NCI-H1694 (cell line): ENCODE measurements at regions not wholly inside any gene's neighbourhood (a gene's known extent, or its start where the extent isn't known, plus 50 kb on each side); places are given as distances from the start of the nearest gene placed in this dataset.
"Not testable (repeated sequence)": the region's sequence is repeated elsewhere in the genome, so short reads cannot be mapped to it uniquely, and the experiment has no call there.

Source experiments
- DNase-seq: peaks from one replicate; lab custom pipeline; 2025; lab: John Stamatoyannopoulos, UW

GRCh38 chr3:153370680-153371079 lies 208.7 kb downstream of the RAP2B start:
- no peak for DNase-seq

- DNase-seq, result no peak
These were observed 210.3 kb downstream of the RAP2B start for GRCh38 chr3:153372326-153372725.

DNA sequence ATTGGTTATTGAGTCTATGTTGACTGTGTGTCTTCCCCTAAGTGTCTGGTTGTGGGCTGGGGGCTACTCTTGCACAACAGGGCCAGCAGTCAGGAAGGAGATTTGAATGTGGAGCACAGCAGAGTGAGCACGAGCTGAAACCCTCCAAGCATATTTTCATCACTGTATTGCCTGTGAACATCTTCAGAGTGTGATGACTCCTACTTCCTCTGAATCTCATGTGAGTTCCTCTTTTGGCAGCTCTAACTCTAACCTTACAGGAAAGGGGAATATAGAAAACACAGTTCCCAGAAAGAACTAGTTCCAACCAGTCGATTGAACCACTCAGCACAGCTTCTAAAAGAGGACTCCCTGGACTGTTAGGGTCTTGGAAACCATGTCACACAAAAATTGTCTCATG lies 211.6 kb downstream of the RAP2B start:
- no peak for DNase-seq

GRCh38 chr3:153378366-153378765 lies 216.3 kb downstream of the RAP2B start:
- not testable (repeated sequence) for DNase-seq

DNA sequence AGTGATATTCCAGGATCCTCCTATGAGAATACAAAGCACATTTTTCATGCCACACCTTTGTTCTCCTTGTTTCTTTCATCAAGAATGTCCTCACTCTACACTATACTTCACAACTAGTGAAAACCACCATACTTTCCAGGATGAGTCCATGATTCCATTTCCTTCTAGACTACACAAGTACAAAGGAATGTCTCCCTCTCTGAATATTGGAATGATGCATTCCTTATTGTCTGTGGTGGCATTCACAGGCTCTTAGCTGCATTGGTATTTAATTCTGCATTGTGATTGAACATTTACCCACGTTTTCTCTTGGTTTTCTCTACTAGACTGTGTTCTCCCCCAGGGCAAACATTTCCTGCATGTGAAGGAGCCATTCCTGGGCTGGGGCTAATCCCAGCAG lies 217.5 kb downstream of the RAP2B start:
- no peak for DNase-seq

DNA sequence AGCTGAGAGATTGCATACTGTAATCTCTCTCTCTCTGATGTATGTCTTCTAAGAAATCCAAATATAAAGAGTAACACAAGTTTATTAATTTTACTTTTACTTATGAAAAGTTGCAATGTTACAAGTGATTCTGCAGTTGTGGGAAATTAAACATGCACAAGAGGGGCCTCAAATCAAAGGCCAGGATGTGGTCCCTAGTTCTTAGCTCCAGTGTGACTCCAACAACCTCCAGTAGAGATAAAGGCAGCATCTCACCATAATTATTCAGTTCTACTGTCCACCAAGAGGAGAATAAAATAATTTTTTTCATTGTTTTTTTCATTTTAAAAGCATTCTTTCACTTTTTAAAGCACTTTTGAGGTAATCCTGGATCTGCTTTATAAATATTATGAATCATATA lies 223.3 kb downstream of the RAP2B start:
- no peak for DNase-seq

DNA sequence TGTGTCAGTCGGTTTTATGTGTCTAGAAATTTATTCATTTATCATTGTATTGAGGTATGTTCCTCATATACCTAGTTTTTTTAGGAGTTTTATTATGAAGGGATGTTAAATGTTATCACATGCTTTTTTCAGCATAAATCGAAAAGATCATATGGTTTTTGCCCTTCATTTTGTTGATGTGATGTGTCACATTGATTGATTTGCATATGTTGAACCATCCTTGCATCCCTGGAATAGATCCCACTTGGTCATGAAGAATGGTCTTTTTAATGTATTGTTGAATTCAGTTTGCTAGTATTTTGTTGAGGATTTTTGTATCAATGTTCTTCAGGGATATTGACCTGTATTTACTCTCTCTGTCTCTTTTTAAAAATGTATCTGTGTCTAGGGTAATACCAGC lies 230.3 kb downstream of the RAP2B start:
- DNase-seq, result no peak

DNA sequence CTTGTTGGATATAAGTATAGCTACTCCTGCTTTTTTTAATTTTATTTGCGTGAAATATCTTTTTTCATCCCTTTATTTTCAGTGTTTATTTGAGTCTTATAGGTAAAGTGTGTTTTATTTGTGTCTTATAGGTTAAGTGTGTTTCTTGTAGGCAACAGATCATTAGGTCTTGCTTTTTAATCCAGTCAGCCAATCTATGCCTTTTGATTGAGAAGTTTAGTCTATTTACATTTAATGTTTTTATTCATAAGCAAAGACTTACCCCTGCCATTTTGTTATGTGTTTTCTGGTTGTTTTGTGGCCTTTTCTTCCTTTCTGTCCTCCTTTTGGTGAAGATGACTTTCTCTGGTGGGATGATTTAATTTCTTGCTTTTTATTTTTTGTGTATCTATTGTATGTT lies 232.0 kb downstream of the RAP2B start:
- no peak for DNase-seq

DNA sequence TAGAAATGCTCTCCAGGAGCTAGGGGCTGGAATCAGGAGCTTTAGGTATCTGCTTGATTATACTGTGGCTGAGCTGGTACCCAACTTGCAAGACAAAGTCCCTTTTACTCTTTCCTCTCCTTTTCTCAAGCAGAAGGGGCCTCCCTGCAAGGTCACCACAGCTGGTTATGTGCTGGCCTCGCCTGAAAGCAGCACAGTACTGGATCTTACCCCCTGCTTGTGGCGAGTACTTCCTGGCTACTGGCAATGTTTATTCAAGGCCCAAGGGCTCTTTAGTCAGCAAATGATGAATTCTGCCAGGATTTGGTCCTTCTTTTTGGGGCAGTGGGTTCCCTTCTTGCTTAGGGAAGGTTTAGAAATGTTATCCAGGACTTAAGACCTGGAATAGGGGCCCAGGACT lies 234.6 kb downstream of the RAP2B start:
- no peak for DNase-seq

GRCh38 chr3:153397794-153398193 lies 235.8 kb downstream of the RAP2B start:
- no peak for DNase-seq

- no peak for DNase-seq
These were observed 237.6 kb downstream of the RAP2B start for GRCh38 chr3:153399636-153400035.

DNA sequence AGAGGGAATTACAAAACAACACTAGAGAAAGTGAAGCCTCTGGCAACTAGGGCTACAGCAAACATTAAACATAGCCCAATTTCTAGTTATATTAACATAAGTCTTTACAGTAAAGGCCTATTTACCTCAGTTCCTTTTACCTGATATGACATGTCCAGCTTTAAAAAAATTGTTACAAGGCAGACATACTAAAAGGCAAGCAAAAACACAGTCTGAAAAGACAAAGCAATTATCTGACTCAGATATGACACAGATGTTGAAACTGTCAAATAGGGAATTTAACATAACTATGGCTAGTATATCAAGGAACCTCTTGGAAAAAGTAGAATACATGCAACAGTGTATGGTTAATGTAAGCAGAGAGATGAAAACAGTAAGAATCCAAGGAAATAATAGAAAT lies 238.6 kb downstream of the RAP2B start:
- DNase-seq, result no peak

- DNase-seq, result no peak
These were observed 242.1 kb downstream of the RAP2B start for GRCh38 chr3:153404157-153404556.

DNA sequence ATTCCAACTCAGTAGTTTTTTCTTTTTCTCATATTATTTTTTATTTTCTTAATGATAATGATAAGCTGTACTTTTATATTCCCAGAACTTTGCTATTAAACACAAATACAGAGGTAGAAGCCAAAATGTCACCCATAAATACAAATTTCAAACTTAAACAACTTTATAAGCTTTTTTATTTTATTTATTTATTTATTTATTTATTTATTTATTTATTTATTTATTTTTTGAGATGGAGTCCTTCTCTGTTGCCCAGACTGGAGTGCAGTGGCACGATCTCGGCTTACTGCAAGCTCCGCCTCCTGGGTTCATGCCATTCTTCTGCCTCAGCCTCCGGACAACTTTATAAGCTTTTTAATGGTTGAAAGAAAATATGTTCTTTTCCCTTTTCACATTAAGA lies 243.3 kb downstream of the RAP2B start:
- not testable (repeated sequence) for DNase-seq

- DNase-seq, result no peak
These were observed 248.5 kb downstream of the RAP2B start for GRCh38 chr3:153410517-153410916.

DNA sequence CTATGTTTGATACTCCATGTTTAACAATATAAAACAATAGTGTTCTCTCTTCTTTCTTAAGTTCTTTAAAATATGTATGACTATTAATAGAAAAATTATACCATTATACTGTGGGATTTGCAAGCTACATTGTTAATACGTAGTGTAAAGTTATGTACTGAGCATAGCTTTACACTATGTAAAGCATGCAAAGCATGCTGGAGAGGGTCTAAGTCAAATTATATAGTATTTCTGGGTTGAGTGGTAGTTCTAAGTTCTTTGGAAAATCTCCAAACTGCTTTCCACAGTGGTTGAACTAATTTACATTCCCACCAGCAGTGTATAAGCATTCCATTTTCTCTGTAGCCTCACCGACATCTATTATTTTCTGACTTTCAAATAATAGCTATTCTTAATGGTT lies 253.0 kb downstream of the RAP2B start:
- no peak for DNase-seq

- no peak for DNase-seq
These were observed 260.3 kb downstream of the RAP2B start for GRCh38 chr3:153422314-153422713.

DNA sequence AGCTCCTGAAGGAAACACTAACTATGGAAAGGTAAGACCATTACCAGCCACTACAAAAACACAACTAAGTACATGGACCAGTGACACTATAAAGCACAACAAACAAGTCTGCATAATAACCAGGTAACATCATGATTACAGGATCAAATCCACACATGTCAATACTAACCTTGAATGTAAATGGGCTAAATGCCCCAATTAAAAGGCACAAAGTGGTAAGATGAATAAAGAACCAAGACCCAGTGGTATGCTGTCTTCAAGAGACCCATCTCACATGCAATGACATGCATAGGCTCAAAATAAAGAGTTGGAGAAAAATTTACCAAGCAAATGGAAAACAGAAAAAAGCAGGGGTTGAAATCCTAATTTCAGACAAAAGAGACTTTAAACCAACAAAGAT lies 261.8 kb downstream of the RAP2B start:
- DNase-seq, result not testable (repeated sequence)

DNA sequence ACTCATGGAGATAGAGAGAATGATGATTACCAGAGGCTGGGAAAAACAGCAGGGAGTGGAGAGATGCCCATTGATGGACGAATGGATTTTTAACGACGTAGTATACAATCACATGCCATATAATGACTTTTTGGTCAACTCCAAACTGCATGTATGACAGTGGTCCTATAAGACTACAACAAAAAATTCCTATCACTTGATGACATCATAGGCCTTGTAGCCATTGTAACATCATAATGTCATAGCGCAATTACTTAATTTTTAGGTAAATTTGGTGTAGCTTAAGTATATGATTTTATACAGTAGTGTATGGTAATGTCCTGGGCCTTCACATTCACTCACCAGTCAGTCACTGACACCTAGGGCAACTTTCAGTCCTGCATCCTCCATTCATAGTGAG lies 264.3 kb downstream of the RAP2B start:
- no peak for DNase-seq

- no peak for DNase-seq
These were observed 264.8 kb downstream of the RAP2B start for GRCh38 chr3:153426803-153427202.

- no peak for DNase-seq
These were observed 267.8 kb downstream of the RAP2B start for GRCh38 chr3:153429821-153430220.

GRCh38 chr3:153431076-153431475 lies 269.1 kb downstream of the RAP2B start:
- no peak for DNase-seq

DNA sequence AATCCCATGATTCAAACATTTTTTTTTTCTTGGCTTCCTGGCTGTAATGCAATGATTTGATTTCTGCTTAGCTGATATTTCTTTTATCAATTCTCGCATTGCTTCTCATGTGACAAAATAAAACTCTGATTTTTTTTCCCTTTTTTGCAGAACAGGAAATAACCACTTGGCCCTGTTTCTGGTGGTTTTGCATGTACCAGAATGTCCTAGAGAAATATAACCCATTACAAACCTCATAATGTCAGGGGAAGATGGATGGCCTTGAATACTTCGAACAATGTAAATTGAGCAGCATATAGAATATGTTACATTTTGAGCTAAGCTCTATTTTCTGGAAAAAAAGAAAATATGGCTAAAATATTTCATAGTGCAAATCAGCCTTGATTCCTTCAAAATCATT lies 275.6 kb downstream of the RAP2B start:
- DNase-seq, result no peak

GRCh38 chr3:153438271-153438670 lies 276.2 kb downstream of the RAP2B start:
- DNase-seq, result no peak

- no peak for DNase-seq
These were observed 277.8 kb downstream of the RAP2B start for GRCh38 chr3:153439780-153440179.
